HG02588 (cell line): ENCODE measurements at regions not wholly inside any gene's neighbourhood (a gene's known extent, or its start where the extent isn't known, plus 50 kb on each side); places are given as distances from the start of the nearest gene placed in this dataset.

ENCODE experiments used
- ATAC-seq: cut with Tn5 transposase; IDR thresholded peaks from one replicate; pipeline ENCODE4 v1.9.1; 2021; ENCODE audit warnings: mild to moderate bottlenecking, moderate library complexity; ENCODE audit not compliant: unreplicated experiment

GRCh38 chr7:33750177-33750576, 155.2 kb upstream of the BMPER start:
- ATAC-seq: peak; percentile 75

- no peak for ATAC-seq
Observed at GRCh38 chr7:33751443-33751842, 153.9 kb upstream of the BMPER start.

GRCh38 chr7:33753881-33754525, 151.3 kb upstream of the BMPER start:
- no peak for ATAC-seq

GRCh38 chr7:33754933-33755928, 150.1 kb upstream of the BMPER start:
- ATAC-seq: no peak

GRCh38 chr7:33757050-33757449, 148.3 kb upstream of the BMPER start:
- no peak for ATAC-seq

GRCh38 chr7:33757563-33758165, 147.7 kb upstream of the BMPER start:
- ATAC-seq: no peak

GRCh38 chr7:33760146-33760545, 145.2 kb upstream of the BMPER start:
- no peak for ATAC-seq

GRCh38 chr7:33760834-33761233, 144.5 kb upstream of the BMPER start:
- ATAC-seq: no peak

- ATAC-seq: no peak
Observed at GRCh38 chr7:33761449-33762080, 143.8 kb upstream of the BMPER start.

GRCh38 chr7:33762151-33762910, 143.0 kb upstream of the BMPER start:
- no peak for ATAC-seq

- ATAC-seq: no peak
Observed at GRCh38 chr7:33762911-33763306, 142.4 kb upstream of the BMPER start.

- ATAC-seq: no peak
Observed at GRCh38 chr7:33764752-33765451, 140.4 kb upstream of the BMPER start.

GRCh38 chr7:33766405-33766804, 138.9 kb upstream of the BMPER start:
- ATAC-seq: no peak

- ATAC-seq: no peak
Observed at GRCh38 chr7:33769930-33770329, 135.4 kb upstream of the BMPER start.

GRCh38 chr7:33770576-33770975, 134.8 kb upstream of the BMPER start:
- no peak for ATAC-seq

GRCh38 chr7:33771422-33771821, 133.9 kb upstream of the BMPER start:
- ATAC-seq: no peak

- no peak for ATAC-seq
Observed at GRCh38 chr7:33773053-33773452, 132.3 kb upstream of the BMPER start.

- ATAC-seq: no peak
Observed at GRCh38 chr7:33774762-33775523, 130.4 kb upstream of the BMPER start.

GRCh38 chr7:33775790-33776189, 129.5 kb upstream of the BMPER start:
- no peak for ATAC-seq
